Suprapubic skin (tissue), 4 donors: ENCODE measurements at regions not wholly inside any gene's neighbourhood (a gene's known extent, or its start where the extent isn't known, plus 50 kb on each side); places are given as distances from the start of the nearest gene placed in this dataset.

Experiments used
- DNase-seq, 2 donors: peaks; one replicate each; pipeline ENCODE4 v3.0.0-alpha.2; 2019; ENCODE audit warnings: low spot score in 2 of 2
- H3K27ac ChIP-seq: fragments of 200-600 bp; sonication (generic); one replicate; pipeline ENCODE4 v1.5.1; 2019
- H3K27me3 ChIP-seq: fragments of 200-600 bp; sonication (generic); one replicate; pipeline ENCODE4 v1.5.1; 2019
- H3K36me3 ChIP-seq: fragments of 200-600 bp; sonication (generic); one replicate; pipeline ENCODE4 v1.5.1; 2019
- H3K4me1 ChIP-seq: fragments of 200-600 bp; sonication (generic); one replicate; pipeline ENCODE4 v1.5.1; 2019
- H3K4me3 ChIP-seq: fragments of 200-600 bp; sonication (generic); one replicate; pipeline ENCODE4 v1.5.1; 2019; ENCODE audit warnings: mild to moderate bottlenecking
- H3K9me3 ChIP-seq: fragments of 200-600 bp; sonication (generic); one replicate; pipeline ENCODE4 v1.5.1; 2019
- EP300 ChIP-seq: sonication (generic); formaldehyde crosslinking; IDR thresholded peaks from one replicate; pipeline ENCODE4 v1.6.1; 2017; ENCODE audit warnings: antibody characterized with exemption
- POLR2A ChIP-seq, 2 donors: fragments of 450-650 bp; IDR thresholded peaks; one replicate each; pipeline ENCODE4 v1.6.1; 2017; ENCODE audit warnings: antibody characterized with exemption in 2 of 2, mild to moderate bottlenecking in 2 of 2, moderate library complexity in 2 of 2
- POLR2AphosphoS5 ChIP-seq, 3 donors: sonication (generic); formaldehyde crosslinking; IDR thresholded peaks; one replicate each; pipeline ENCODE4 v1.6.1; 2017; ENCODE audit warnings: antibody characterized with exemption in 3 of 3
- WGBS: methylation state at CpG from one replicate; pipeline ENCODE4 v1.1.5; 2018; 5-methylcytosine and 5-hydroxymethylcytosine counted together
- TF ChIP-seq, protein P1 (sequence below), 2 donors: fragments of 200-600 bp in 1 of 2; fragments of 450-650 bp in 1 of 2; sonication (generic) in 1 of 2; IDR thresholded peaks; one replicate each; pipeline ENCODE4 v1.5.1; 2016 to 2019; ENCODE audit warnings: antibody characterized with exemption in 2 of 2, mild to moderate bottlenecking in 1 of 2, moderate library complexity in 1 of 2

- TF ChIP-seq POLR2A (IDR thresholded peaks at IDR 0.05) (no peak), POLR2AphosphoS5 (IDR thresholded peaks at IDR 0.05) (no peak), EP300 (no peak)
- TF ChIP-seq, protein P1, sequence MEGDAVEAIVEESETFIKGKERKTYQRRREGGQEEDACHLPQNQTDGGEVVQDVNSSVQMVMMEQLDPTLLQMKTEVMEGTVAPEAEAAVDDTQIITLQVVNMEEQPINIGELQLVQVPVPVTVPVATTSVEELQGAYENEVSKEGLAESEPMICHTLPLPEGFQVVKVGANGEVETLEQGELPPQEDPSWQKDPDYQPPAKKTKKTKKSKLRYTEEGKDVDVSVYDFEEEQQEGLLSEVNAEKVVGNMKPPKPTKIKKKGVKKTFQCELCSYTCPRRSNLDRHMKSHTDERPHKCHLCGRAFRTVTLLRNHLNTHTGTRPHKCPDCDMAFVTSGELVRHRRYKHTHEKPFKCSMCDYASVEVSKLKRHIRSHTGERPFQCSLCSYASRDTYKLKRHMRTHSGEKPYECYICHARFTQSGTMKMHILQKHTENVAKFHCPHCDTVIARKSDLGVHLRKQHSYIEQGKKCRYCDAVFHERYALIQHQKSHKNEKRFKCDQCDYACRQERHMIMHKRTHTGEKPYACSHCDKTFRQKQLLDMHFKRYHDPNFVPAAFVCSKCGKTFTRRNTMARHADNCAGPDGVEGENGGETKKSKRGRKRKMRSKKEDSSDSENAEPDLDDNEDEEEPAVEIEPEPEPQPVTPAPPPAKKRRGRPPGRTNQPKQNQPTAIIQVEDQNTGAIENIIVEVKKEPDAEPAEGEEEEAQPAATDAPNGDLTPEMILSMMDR (IDR thresholded peaks at IDR 0.05), result no peak
- Histone ChIP-seq H3K4me3 (no peak overlapping the region), H3K9me3 (no peaks in the 10 kb centered on the region), H3K36me3 (no peaks in the 10 kb centered on the region), H3K27me3 (no peaks in the 10 kb centered on the region), H3K27ac (no peak overlapping the region), H3K4me1 (no peaks in the 10 kb centered on the region)
- DNase-seq, result no peak
- 83% methylated on average over 2 of the region's 2 CpGs for WGBS
Measured at GRCh38 chr20:7262803-7263202, 495.3 kb downstream of the BMP2 start.

DNA sequence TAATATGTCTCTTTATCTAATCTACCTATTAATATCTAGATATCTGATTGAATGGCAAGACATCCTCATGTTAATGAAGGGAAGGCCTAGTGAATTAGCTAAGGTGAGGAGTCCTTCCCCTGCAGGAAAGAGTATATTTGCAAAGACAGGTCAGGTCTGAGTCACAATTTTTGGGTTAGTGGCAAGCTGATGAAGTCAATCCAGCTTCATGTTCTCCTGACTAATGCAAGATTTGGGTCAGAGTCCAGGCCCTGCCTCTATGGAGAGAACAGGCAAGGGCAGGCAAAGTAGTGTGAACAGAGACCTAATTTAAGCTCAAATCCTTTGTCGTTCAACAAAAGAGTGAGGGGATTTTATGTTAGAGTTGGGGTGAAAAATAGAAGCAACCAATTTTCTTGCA lies 496.7 kb downstream of the BMP2 start:
- Histone ChIP-seq H3K4me1 (no peaks in the 10 kb centered on the region), H3K36me3 (no peaks in the 10 kb centered on the region), H3K27ac (no peak overlapping the region), H3K9me3 (no peaks in the 10 kb centered on the region), H3K27me3 (no peaks in the 10 kb centered on the region), H3K4me3 (no peak overlapping the region)
- TF ChIP-seq POLR2AphosphoS5 (IDR thresholded peaks at IDR 0.05), result no peak
- TF ChIP-seq, protein P1 (IDR thresholded peaks at IDR 0.05), result no peak
- no peak for TF ChIP-seq EP300
- TF ChIP-seq POLR2A (IDR thresholded peaks at IDR 0.05), result no peak
- 89% methylated on average over 1 of the region's 1 CpG for WGBS
- no peak for DNase-seq

GRCh38 chr20:7269452-7269851 lies 502.0 kb downstream of the BMP2 start:
- Histone ChIP-seq H3K27me3 (no peaks in the 10 kb centered on the region), H3K27ac (no peak overlapping the region), H3K9me3 (no peaks in the 10 kb centered on the region), H3K4me1 (no peaks in the 10 kb centered on the region), H3K36me3 (no peaks in the 10 kb centered on the region), H3K4me3 (no peak overlapping the region)
- WGBS, result 56% methylated on average over 4 of the region's 4 CpGs
- no peak for DNase-seq
- TF ChIP-seq, protein P1 (IDR thresholded peaks at IDR 0.05), result no peak
- no peak for TF ChIP-seq EP300
- no peak for TF ChIP-seq POLR2A (IDR thresholded peaks at IDR 0.05)
- no peak for TF ChIP-seq POLR2AphosphoS5 (IDR thresholded peaks at IDR 0.05)

DNA sequence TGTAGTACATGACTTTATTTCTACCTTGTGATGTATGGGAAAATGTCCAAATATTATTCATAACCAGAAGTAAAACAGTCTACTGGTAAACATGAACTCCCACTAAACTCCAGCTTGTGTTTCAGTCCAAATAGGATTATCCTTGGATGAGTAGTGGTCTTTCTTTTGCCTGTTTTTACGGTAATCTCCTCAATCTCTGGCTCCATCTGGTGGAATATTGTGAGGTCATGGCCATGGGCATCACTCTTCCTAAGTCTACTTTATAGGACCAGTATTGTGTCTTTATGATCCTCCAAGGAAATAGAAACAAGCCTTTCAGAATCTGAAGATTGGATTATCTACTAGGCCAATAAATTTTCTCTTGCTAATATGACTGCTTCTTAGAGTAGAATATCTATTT lies 505.0 kb downstream of the BMP2 start:
- Histone ChIP-seq H3K27me3 (no peaks in the 10 kb centered on the region), H3K27ac (no peak overlapping the region), H3K4me1 (no peaks in the 10 kb centered on the region), H3K4me3 (no peak overlapping the region), H3K36me3 (no peaks in the 10 kb centered on the region), H3K9me3 (no peaks in the 10 kb centered on the region)
- TF ChIP-seq EP300 (no peak), POLR2A (IDR thresholded peaks at IDR 0.05) (no peak), POLR2AphosphoS5 (IDR thresholded peaks at IDR 0.05) (no peak)
- TF ChIP-seq, protein P1 (IDR thresholded peaks at IDR 0.05), result no peak
- 70% methylated on average over 1 of the region's 1 CpG for WGBS
- no peak for DNase-seq

DNA sequence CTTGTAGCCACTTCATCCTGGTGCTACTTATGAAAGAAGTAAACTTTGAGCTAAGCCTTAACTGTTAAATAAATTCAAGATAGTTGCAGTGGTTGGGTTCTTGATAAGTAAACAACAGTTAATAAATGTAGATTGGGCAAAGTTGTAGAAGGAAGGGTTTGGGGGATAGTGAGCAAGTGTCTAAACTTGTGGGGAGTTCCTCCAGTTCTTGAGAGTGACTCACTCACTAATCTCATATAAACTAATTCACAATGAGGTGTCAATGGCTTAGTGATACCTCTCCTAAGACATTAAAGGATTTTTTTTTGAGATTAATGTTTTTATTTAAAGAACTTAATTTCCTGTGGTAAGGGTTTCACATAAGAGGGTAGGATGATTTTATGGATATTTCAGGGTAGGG lies 507.4 kb downstream of the BMP2 start:
- TF ChIP-seq POLR2A (IDR thresholded peaks at IDR 0.05), result no peak
- TF ChIP-seq, protein P1 (IDR thresholded peaks at IDR 0.05), result no peak
- no peak for TF ChIP-seq POLR2AphosphoS5 (IDR thresholded peaks at IDR 0.05)
- TF ChIP-seq EP300, result no peak
- Histone ChIP-seq H3K4me1 (no peaks in the 10 kb centered on the region), H3K27ac (no peak overlapping the region), H3K4me3 (no peak overlapping the region), H3K9me3 (no peaks in the 10 kb centered on the region), H3K36me3 (no peaks in the 10 kb centered on the region), H3K27me3 (no peaks in the 10 kb centered on the region)
- DNase-seq, result no peak
